ENCODE measurements at regions not wholly inside any gene's neighbourhood (a gene's known extent, or its start where the extent isn't known, plus 50 kb on each side); places are given as distances from the start of the nearest gene placed in this dataset.

DNA sequence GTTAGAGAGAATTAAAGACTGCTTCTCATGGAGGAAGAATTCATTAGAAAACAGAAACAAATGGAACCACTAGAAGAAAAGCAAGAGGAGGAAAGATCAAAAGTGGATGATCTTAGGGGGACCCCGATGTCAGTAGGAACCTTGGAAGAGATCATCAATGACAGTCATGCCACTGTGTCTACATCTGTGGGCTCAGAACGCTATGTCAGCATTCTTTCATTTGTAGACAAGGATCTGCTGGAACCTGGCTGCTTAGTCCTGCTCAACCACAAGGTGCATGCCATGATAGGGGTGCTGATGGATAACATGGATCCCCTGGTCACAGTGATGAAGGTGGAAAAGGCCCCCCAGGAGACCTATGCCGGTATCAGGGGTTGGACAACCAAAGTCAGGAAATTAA lies 154.4 kb upstream of the CHRM2 start:
- TF ChIP-seq, protein P1, sequence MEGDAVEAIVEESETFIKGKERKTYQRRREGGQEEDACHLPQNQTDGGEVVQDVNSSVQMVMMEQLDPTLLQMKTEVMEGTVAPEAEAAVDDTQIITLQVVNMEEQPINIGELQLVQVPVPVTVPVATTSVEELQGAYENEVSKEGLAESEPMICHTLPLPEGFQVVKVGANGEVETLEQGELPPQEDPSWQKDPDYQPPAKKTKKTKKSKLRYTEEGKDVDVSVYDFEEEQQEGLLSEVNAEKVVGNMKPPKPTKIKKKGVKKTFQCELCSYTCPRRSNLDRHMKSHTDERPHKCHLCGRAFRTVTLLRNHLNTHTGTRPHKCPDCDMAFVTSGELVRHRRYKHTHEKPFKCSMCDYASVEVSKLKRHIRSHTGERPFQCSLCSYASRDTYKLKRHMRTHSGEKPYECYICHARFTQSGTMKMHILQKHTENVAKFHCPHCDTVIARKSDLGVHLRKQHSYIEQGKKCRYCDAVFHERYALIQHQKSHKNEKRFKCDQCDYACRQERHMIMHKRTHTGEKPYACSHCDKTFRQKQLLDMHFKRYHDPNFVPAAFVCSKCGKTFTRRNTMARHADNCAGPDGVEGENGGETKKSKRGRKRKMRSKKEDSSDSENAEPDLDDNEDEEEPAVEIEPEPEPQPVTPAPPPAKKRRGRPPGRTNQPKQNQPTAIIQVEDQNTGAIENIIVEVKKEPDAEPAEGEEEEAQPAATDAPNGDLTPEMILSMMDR (IDR thresholded peaks at IDR 0.05): no peak
- no peak for TF ChIP-seq POLR2A (IDR thresholded peaks at IDR 0.05)

Data from esophagus squamous epithelium (tissue), 4 donors.